ENCODE measurements at regions not wholly inside any gene's neighbourhood (a gene's known extent, or its start where the extent isn't known, plus 50 kb on each side); places are given as distances from the start of the nearest gene placed in this dataset.

- H4K5ac ChIP-seq (ENCODE audit: insufficient read length, low read depth, low read length), result no peak overlapping the region
- H4K20me1 ChIP-seq (replicated peaks in 1 of 2; ENCODE audit: control insufficient read depth in 1 of 2, insufficient read depth in 2 of 2, low read length in 2 of 2), result no peaks in the 10 kb centered on the region
- no peaks in the 10 kb centered on the region for H3K79me1 ChIP-seq (ENCODE audit: low read depth, low read length)
- H2BK20ac ChIP-seq (ENCODE audit: low read length), result no peak overlapping the region
- no peak overlapping the region for H3K4me2 ChIP-seq (ENCODE audit: insufficient read depth in 1 of 2, low read depth in 2 of 2, low read length in 2 of 2)
- H2BK12ac ChIP-seq (ENCODE audit: low read depth, low read length), result no peak overlapping the region
- no peaks in the 10 kb centered on the region for H3K36me3 ChIP-seq (ENCODE audit: control insufficient read depth in 2 of 4, insufficient read depth in 4 of 4, low read length in 3 of 4)
- H3K9ac ChIP-seq (replicated peaks in 1 of 4; ENCODE audit: extremely low read depth in 1 of 4, low read depth in 3 of 4, low read length in 3 of 4), result no peak overlapping the region
- WGBS, 2 experiments (ENCODE audit: extremely low coverage in 1 of 2, insufficient coverage in 1 of 2, insufficient read length in 1 of 2, insufficient replicate concordance in 2 of 2, low coverage in 1 of 2, low lambda C conversion rate in 2 of 2, missing lambda C conversion rate in 1 of 2), result 86% methylated on average over 5 of the region's 5 CpGs; no CpG with 5 or more reads in 1 of the 2 experiments
- H3K27me3 ChIP-seq (replicated peaks in 1 of 4; ENCODE audit: control insufficient read depth in 3 of 4, extremely low read depth in 1 of 4, insufficient read depth in 3 of 4, low read length in 3 of 4), result no peaks in the 10 kb centered on the region
- no peak overlapping the region for H3K14ac ChIP-seq (ENCODE audit: insufficient read length)
- H3K4me3 ChIP-seq (ENCODE audit: extremely low read depth in 1 of 4, insufficient read depth in 2 of 4, low read depth in 3 of 4, low read length in 4 of 4), result no peak overlapping the region
- H2BK5ac ChIP-seq (ENCODE audit: low read depth, low read length), result no peak overlapping the region
- no peak overlapping the region for H2BK15ac ChIP-seq (ENCODE audit: low read length)
- no peaks in the 10 kb centered on the region for H3K23me2 ChIP-seq (ENCODE audit: low read depth, low read length)
- H3K79me2 ChIP-seq (ENCODE audit: control insufficient read depth in 1 of 2, insufficient read depth in 2 of 2, low read length in 2 of 2), result no peaks in the 10 kb centered on the region
- FAIRE-seq, result no peak
- no peak overlapping the region for H2AK5ac ChIP-seq (ENCODE audit: low read depth, low read length)
- no peak overlapping the region for H3K23ac ChIP-seq (ENCODE audit: insufficient read length)
- no peak overlapping the region for H3K18ac ChIP-seq (ENCODE audit: extremely low read depth, low read length)
- no peaks in the 10 kb centered on the region for H3K9me3 ChIP-seq (ENCODE audit: insufficient read depth in 2 of 2, low read depth in 1 of 2, low read length in 1 of 2)
- no peak overlapping the region for H2AFZ ChIP-seq (ENCODE audit: low read length)
- H3K4me1 ChIP-seq (replicated peaks in 1 of 4; ENCODE audit: control insufficient read depth in 3 of 4, insufficient read depth in 4 of 4, low read length in 3 of 4), result no peaks in the 10 kb centered on the region
- H3K56ac ChIP-seq (replicated peaks; ENCODE audit: insufficient read length, low read depth, low read length), result no peak overlapping the region
- H4K91ac ChIP-seq (replicated peaks; ENCODE audit: insufficient read length, low read length), result no peak overlapping the region
- no peak overlapping the region for H3K4ac ChIP-seq (replicated peaks; ENCODE audit: insufficient read length, low read depth, low read length)
- TF ChIP-seq KDM4A (IDR thresholded peaks at IDR 0.05; ENCODE audit: low read depth, low read length, severe bottlenecking) (no peak), SIX5 (IDR thresholded peaks at IDR 0.05; ENCODE audit: low read depth, low read length) (no peak), CTBP2 (IDR thresholded peaks at IDR 0.05; ENCODE audit: borderline replicate concordance, insufficient read depth, insufficient read length, low read length) (no peak), YY1 (IDR thresholded peaks at IDR 0.05; ENCODE audit: low read depth, low read length) (no peak), CBX8 (IDR thresholded peaks at IDR 0.05; ENCODE audit: borderline replicate concordance, low read depth, low read length) (no peak)
- H4K8ac ChIP-seq (ENCODE audit: extremely low read depth, insufficient read depth, low read length), result no peak overlapping the region
- H3K27ac ChIP-seq (ENCODE audit: low read depth, low read length), result no peak overlapping the region
- ChIA-PET POLR2A (ENCODE audit: partially characterized antibody) (no interaction called here), CTCF (ENCODE audit: partially characterized antibody) (interaction anchor here (1.2 kb wide), 2 partner anchors 15 kb away, joined by 3 to 4 read pairs; no protein-coding TSS in a partner anchor)
- DNase-seq (ENCODE audit: low read depth in 1 of 2, low spot score in 2 of 2), result no peak
- no peak overlapping the region for H2BK120ac ChIP-seq (replicated peaks; ENCODE audit: low read depth, low read length)
These were observed 126.2 kb upstream of the VRK2 start for GRCh38 chr2:57920342-57920939.

All from H1 (cell line).